Anterior cingulate cortex (tissue), 58 donors: ENCODE measurements at regions not wholly inside any gene's neighbourhood (a gene's known extent, or its start where the extent isn't known, plus 50 kb on each side); places are given as distances from the start of the nearest gene placed in this dataset.

Experiments used
- DNase-seq, 58 donors: peaks; one replicate each; lab custom pipeline; 2025; lab: John Stamatoyannopoulos, UW

DNA sequence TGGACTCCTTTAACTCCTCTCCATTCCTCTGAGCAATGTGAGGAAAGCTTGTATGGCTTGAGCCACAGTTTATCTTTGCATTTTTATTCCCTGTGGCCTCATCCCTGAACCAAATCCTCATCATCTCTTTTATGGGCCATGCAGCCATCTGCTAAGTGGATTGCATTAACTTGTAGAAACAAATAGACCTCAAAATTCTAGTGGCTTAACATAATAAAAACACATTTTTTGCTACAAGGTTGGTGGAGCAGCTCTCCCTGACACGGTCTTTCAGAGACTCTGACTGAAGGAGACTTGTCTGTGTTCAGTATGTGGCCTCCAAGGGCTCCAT lies 135.3 kb downstream of the RPL22L1 start:
- DNase-seq: no peak

DNA sequence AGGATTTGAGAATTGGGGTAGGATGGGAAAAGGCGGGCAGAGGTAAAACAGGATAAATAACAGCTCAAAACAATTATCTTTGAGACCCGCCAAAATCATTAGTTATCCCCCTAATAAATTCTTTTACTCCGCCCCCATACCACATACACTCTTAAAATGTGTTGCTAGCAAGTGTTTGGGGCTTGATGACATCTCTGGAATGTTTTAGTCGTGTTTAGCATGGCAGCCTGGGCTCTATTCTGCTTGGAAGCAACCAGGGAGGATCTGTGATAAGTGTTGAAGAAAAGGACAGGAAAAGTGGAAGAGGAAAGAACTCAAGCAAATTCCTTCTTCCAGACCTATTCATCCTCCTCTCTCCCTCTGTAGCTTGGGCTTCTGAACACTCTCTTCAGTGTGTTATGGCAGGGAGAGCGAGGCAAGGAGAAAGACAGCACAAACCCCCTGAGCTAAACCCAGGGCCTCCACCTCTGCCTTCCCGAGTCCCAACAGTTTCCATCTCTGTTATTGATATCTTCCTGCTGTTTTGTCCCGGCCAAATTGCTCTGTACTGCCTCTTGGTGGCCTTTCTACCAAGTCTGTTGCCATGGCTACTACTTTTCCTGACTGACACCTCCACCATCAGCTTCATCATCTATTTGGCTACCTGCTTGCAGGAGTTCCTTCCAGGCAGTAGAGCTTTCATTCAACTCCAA lies 135.8 kb downstream of the RPL22L1 start:
- no peak for DNase-seq

DNA sequence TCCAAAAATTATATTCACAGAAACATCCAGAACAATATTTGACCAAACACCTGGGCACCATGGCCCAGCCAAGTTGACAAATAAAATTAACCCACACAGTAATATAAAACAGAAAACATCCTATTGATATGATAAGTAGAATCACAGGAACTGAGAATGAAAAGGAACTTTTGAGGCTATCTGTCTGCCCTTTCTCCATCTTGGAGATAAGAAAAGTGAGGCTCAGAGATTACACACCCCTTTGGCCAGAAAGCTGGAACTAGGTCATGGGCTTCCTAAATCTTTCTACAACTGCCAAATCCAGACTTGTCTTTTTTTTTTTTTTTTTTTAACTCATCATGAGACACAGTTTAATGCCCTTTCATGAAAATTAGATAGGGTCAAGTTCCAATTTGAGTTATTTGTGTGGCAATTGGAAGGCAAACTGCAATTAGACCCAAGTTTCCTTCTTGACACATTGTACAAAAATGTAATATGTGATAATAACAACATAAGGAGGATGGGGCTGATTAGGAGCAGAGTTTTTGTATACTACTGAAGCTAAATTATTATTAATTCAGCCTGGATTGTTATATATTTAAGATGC lies 137.2 kb downstream of the RPL22L1 start:
- DNase-seq: no peak

DNA sequence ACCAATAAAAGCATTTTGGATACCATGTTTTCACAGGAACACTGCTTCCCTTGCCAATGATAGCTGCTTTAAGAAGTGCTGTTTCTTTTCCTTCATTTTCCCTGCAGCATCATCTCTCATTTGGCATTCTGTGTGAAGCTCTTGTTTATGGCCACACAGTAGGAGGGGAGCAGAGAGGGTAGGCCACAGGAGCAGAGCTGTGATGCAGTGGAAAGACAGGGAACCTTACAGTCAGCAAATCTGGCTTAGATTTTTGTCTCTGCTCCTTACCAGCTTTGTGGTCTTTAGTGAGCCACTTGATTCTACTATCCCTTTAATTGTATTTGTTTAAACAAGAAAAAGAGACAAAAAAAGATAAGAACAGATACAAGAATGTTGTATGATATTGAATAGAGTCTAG lies 138.7 kb downstream of the RPL22L1 start:
- DNase-seq: no peak

DNA sequence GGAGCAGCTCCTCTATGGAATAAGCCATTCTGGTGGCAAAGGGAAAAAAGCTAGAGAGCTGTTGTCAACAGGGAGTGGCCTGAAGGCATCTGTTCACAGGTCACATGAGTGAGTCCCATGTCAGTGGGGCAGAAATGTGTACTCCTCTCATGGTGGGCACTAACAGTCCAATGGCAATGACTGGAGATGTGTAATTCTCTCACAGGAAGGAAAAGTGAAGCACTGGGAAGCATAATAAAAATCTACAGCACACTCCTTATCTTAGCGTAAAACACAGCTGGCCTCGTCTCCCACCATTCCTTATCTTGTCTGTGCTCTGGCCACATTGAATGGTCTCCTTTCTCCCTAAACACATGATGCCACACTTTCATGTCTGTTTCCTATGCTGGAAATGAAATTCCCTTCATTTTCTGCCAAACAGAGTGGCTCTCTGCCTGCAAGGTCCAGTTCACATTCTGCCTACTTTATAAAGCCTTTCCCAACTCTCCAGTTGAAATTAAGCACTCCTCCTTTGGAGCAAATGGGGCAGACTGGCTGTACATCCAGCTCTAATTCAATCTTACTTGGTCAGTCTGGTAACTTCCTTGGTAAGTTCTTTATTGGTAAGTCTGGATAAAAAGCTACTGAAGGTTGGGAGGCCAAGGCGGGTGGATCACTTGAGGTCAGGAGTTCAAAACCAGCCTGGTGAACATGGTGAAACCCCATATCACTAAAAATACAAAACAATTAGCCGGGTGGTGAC lies 139.8 kb downstream of the RPL22L1 start:
- peak in 1 of 58 donors; percentile 6 for DNase-seq

DNA sequence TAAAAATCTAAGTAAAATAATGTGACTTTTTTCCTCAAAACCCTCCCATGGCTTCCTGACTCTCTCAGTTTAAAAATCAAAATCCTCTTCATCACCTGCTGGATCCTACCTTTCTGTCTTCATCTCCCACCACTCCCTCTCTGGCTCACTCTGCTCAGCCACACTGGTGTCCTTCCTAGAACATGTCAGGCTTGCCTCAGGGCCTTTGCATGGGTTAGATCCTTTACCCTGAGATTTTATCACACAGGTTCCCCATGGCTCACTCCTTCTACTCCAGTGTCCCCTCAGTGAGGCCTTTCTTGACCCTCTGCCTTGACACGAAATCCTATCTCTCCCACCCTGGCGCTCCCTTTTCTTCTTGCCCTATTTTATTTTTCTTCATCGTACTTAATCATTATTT lies 141.8 kb downstream of the RPL22L1 start:
- no peak for DNase-seq

DNA sequence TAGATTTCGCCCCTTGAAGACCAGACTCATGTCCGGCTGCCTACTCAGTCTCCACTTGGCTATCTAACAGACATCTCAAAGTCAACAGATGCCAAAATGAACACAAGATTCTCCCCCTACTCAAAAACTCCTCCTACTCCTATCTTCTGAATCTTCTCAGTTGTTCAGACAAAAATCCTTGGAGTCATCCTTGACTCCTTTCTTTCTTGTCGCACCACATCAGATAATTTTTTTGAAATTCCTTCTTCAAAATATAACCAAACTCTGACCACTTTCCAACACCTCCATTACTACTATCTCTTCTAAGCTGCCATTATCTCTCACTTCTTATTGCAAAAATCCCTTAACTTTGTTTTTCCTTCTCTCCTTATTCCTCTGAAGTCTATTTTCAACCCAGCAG lies 141.9 kb upstream of the SLC7A14 start:
- DNase-seq: no peak

DNA sequence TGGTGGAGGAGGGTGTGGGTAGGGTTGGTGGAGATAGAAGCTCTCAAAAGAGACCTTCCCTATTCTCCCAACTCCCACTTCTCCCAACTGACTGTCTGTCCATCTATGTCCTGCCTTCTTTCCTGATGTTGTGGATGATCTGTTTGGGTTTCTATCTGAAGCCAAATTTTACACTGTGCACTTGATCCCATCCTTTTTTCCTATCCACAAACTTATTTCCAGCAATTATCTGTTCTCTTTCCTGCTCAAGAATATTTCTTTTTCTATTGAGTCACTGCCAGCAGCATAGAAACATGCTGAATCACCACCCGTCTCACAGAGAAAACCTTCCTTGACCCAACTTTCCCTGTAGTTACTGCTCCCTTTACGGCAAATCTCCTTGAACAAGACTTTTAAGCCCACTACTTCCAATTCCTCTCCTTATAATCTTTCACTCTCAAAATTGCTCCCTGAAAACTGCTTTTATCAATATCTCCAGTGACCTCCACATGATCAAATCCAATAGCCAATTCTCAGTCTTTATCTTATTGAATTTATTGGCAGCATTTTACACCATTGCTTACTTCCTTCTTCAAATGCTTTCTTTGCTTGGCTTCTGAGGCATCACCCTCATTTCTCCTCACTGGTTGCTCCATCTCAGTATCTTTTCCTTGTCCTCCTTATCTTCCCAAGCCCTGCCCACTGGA lies 141.2 kb upstream of the SLC7A14 start:
- no peak for DNase-seq

DNA sequence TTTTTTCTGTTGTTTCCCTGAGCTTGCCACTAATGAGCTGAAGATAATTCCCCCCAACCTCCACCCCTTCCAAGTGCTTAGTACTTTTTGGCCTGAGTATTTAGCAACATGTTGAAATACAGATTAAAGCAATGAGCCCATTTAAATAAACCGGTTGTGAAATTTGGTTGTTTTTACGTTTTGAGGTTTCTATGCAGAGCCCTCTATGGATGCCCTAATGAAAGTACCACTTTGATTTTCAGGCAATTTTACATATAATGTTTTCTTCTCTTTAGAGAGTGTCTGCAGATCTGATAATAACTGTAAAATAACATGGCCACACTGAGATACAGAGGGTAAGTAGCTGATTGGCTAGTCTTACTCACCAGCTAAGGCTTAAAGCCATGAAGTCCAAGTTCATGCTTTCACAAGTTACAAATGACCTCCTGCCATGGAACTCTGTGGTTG lies 139.4 kb upstream of the SLC7A14 start:
- DNase-seq: no peak

DNA sequence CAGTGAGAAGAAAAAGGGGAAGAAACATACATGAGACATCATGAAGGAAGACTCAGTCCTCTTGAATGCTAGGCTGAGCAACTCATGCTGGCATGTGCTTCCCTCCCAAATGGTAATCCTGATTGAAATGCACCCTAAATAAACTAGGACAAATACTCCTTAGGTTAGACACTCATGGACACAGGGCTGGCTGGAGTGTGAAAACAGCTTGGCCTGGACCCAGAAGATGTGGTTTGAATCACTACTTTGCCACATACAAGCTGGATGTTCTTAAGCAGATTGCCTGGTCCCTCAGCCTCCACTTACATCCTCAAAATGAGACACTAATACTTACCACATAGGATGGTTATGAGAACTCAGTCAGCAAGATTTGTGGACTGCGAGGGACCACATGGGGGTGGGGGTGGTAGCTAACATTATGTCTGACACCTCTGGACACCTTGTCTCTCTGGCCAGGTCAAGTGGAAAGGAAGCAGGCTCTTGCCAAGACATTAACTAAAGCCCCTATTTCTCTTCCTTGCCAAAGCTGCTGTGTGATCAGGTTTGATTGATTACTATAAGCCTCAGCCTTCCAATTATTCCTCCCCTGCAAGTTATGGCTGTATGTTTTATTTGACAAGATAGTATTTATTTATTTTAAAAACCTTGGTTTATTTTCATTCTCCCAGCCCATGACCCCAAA lies 138.9 kb upstream of the SLC7A14 start:
- no peak for DNase-seq

DNA sequence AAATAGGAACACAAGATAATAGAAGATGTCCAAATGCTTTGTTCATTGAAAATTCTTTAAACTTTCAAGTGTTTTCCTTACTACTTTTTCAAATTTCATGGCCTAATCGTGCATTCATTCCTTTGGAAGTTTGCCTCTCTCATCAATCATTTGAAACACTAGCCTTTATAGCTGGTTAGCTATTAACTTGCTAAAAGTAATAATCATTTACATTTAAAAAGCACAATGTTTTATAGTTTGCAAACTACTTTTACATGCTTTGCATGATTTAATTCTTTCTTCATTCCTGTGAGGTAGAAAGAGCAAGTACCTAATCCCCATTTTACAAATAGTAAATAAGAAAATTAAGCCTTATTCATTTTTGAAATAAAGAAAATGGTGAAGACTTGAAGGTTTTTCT lies 137.4 kb upstream of the SLC7A14 start:
- no peak for DNase-seq

DNA sequence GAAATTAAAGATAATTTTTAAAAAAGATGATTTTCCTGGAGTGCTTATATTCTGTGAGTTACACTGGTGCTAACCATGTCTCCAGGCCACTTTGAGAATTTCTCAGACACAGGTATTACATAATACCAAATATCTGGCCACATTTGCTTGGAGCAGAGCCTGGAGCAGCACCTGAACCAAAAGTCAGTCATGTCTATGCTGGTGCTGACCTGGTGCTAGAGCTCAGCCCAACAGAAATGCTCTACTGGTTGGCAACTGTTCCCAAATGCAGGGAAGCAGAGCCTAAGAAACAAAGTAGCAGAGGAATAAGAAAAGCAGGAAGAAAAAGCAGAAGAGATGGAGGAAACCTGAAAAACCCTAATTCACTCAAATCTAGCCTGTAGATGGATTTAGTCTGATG lies 135.7 kb upstream of the SLC7A14 start:
- no peak for DNase-seq

DNA sequence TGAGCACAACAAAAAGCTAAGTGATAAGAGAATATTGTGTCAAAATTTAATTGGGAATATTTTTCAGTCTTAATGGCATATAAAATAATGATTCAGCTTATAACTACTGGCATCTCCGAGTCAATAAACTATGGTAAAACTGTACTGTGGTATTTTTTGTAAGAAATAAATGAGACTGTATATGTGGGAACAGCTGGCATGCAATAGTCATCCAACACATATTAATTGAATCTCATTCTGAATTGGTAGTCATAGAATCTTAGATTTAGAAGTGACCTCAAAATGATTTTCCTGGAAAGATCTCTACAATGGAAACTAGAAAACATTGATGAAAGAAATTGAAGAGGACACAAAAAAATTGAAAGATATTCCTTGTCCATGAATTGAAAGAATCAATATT lies 133.4 kb upstream of the SLC7A14 start:
- DNase-seq: no peak

DNA sequence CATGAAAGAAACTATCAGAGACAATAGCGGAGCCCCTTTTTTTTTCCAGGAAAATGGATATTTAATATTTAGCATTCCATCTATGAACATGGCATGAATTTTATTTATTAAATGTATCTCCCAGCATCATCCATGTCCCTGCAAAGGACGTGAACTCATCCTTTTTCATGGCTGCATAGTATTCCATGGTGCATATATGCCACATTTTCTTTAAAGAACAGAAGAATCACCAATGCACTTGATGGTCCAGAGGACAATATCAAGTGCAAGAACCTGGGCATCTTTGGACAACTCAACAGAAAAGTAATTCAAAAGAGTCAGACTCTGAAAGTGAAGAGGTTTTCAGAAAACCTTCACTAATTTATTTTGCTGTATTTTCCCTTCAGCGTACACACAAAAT lies 133.0 kb upstream of the SLC7A14 start:
- no peak for DNase-seq

DNA sequence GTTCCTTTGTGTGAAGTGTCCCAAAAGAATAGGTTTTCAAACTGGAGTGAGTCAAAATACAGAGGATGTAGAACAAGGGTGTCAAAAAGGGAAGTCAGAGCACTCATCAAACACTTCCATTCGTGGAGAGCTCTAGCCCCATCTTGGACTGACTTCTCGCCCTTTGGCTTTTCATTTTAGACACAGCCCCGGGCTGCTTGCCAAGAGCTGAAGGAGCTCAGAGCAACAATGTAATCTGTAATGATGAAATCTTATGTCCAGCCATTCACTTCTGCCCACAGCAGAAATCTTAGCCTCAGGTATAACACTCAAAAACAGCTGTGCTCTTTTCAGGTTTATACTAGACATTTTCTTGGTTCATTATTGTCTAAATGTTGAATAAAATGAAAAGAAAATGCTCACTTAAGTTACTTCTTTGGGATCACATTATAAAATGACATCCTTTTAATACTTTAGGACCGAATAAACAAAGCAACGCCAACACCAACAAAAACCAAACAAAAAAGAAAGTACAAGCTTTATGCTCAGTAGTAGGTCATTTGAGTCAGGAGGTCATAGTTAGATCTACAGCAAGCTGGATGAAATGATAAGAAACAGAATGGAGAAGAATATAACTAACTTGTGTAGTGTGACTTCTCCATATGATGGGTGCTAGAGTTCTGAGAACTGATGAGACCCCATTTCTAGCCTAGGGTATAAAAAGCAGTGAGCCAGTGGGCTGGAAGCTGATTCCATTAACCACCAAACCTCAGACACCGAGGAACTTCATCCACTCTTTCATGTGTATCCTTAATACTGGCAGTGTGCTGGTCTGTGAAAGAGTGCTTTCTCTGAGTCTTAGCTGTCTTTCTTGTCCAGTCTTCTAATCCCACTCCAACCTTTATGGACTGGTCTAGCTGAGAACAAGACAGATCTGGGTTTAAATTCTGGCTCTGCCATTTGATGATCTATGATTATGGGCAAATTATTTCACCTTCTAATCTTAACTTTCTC lies 131.8 kb upstream of the SLC7A14 start:
- DNase-seq: no peak

DNA sequence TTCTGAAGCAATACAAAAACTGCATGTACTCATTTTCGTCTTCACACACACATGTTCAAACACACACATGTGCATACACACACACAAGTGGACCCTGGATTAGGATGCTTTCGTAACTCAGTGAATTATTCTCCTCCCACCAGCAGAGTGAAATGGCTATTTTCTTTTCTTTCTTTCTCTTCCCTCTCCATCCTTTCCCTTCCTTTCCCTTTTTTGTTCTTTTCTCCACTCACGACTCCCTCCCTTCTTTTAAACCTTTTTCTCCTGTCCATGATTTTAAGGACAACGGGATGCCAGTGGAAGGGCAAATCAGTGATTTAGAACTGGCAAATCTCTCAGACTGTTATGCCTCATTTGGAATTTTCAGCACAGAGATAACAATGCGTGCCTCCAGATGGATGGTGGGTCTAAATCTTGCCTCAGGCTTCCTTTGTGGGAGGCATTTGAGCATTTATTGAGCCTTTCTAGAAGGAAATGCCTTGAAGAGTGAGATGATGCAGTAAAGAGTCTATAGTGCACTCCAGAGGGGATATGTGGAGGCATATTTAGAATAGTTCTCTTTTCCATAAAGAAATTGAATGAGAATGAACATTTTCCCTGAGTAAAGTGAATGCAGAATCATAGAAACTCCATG lies 130.4 kb upstream of the SLC7A14 start:
- no peak for DNase-seq

DNA sequence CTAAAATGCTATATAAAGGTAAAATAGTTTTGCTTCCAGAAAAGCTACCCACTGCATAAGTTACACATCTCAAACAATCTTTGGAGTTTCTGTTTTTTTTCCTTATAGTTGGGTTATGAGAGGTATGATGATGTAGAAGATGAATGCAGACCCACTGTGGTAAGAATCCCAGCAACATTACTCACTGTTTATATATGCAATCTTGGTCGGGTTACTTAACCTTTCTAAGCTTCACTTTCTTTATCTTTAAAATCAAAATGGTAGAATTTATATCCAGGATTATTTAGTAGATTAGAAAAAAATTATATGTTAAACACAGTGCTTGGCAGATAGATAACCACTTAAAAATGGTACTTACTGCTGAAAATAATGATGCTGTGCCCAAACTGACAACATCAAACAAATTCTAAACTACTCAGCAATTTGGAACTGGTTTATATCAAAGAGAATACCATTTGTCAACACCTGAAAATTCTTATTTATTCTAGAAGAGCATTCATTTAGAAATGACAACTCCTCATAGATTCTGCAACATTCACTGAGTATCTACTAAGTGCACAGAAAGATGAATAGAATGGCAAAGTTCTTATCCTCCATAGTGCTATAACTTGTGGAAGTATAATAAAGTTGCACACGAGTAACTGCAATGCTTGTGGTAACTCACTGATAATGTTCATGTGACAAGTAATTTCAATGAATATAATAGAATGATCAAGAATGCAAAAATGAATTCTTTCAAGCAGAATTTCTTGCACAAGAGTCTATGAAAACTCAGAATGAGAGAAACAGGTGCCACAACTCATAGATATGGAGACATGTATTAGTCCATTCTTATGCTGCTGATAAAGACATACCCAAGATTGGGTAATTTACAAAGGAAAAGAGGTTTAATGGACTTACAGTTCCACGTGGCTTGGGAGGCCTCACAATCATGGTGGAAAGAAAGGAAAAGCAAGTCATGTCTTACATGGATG lies 129.0 kb upstream of the SLC7A14 start:
- DNase-seq: no peak

DNA sequence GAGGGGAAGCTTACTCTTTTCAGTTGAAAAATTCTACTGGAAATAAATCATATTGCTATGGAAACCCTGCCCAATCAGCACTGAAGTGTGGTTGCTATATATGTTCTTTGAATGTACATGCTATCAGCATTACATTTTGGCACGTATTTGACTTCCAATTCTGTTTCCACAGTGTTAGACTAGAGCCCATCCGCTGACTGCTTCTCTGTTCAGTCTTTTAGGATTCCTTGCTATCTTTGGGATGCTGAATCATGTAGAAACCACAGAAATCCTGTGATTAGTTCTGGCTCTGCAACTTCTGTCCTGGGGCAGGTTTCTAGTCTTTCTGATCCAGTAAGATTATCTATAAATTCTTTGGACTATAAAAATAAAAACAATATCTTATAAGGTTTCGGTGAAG lies 128.2 kb upstream of the SLC7A14 start:
- DNase-seq: no peak
